Neural crest cell (in vitro differentiated cells): ENCODE measurements at regions not wholly inside any gene's neighbourhood (a gene's known extent, or its start where the extent isn't known, plus 50 kb on each side); places are given as distances from the start of the nearest gene placed in this dataset.
A peak's percentile ranks its signal among the peaks of the same experiment; 100 is the strongest.

Source experiments
- DNase-seq: peaks from one replicate; pipeline ENCODE4 v3.0.0; 2021; ENCODE audit warnings: low read depth, mixed read lengths, low spot score
- H3K27ac Mint-ChIP-seq: one replicate; pipeline ENCODE4 v1.8.0; 2021; ENCODE audit warnings: mild to moderate bottlenecking, mixed read lengths; ENCODE audit not compliant: unreplicated experiment
- H3K27me3 Mint-ChIP-seq: 2 replicates; pipeline ENCODE4 v1.8.0; 2021; ENCODE audit warnings: low read depth, mild to moderate bottlenecking, mixed read lengths
- H3K36me3 Mint-ChIP-seq: 2 replicates; pipeline ENCODE4 v1.8.0; 2021; ENCODE audit warnings: low read depth, mild to moderate bottlenecking, mixed read lengths
- H3K4me1 Mint-ChIP-seq: 2 replicates; pipeline ENCODE4 v1.8.0; 2021; ENCODE audit warnings: mixed read lengths
- H3K4me3 Mint-ChIP-seq: one replicate; pipeline ENCODE4 v1.8.0; 2021; ENCODE audit warnings: mild to moderate bottlenecking, mixed read lengths
- H3K9me3 Mint-ChIP-seq: 2 replicates; pipeline ENCODE4 v1.8.0; 2021; ENCODE audit warnings: mixed read lengths
- TF ChIP-seq, protein P1 (sequence below): fragments of 200-600 bp; sonication (generic); conservative IDR thresholded peaks from 2 replicates; pipeline ENCODE4 v1.5.0; 2021; ENCODE audit warnings: antibody characterized with exemption, mild to moderate bottlenecking

GRCh38 chrX:3550871-3551270 lies 162.6 kb downstream of the PRKX start:
- TF ChIP-seq, protein P1, sequence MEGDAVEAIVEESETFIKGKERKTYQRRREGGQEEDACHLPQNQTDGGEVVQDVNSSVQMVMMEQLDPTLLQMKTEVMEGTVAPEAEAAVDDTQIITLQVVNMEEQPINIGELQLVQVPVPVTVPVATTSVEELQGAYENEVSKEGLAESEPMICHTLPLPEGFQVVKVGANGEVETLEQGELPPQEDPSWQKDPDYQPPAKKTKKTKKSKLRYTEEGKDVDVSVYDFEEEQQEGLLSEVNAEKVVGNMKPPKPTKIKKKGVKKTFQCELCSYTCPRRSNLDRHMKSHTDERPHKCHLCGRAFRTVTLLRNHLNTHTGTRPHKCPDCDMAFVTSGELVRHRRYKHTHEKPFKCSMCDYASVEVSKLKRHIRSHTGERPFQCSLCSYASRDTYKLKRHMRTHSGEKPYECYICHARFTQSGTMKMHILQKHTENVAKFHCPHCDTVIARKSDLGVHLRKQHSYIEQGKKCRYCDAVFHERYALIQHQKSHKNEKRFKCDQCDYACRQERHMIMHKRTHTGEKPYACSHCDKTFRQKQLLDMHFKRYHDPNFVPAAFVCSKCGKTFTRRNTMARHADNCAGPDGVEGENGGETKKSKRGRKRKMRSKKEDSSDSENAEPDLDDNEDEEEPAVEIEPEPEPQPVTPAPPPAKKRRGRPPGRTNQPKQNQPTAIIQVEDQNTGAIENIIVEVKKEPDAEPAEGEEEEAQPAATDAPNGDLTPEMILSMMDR: no peak
- Mint-ChIP-seq H3K9me3 (no peaks in the 10 kb centered on the region), H3K27ac (no peak overlapping the region), H3K4me3 (no peak overlapping the region), H3K36me3 (no peaks in the 10 kb centered on the region), H3K4me1 (peaks cover 13% of the 10 kb centered on the region), H3K27me3 (peaks cover 3% of the 10 kb centered on the region)
- DNase-seq: no peak

DNA sequence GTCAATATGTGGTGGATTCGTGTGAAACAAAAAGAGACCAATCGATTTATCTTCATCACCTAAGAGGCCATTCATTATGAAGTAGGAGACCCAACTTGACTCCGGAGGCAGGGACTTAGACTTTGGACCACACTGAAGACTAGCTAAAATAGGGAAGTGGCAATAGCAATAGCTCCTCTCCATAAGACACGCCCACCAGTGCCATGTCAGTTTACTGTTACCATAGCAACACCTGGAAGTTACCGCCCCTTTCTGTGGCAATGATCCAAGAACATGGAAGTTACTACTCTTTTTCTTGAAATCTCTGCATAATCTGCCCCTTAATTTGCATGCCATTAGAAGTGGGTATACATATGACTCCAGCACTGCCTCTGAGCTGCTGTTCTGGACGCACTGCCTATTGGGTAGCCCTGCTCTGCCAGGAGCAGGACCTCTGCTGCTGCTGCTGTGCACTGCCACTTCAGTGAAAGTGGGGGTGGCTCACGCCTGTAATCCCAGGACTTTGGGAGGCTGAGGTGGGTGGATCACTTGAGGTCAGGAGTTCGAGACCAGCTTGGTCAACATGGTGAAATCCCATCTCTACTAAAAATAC lies 163.2 kb downstream of the PRKX start:
- DNase-seq: no peak
- Mint-ChIP-seq H3K27ac (no peak overlapping the region), H3K36me3 (no peaks in the 10 kb centered on the region), H3K4me1 (peaks cover 13% of the 10 kb centered on the region), H3K27me3 (peaks cover 3% of the 10 kb centered on the region), H3K4me3 (no peak overlapping the region), H3K9me3 (no peaks in the 10 kb centered on the region)
- TF ChIP-seq, protein P1: no peak

- H3K27me3 Mint-ChIP-seq: peaks cover 3% of the 10 kb centered on the region
These were observed 164.0 kb downstream of the PRKX start for GRCh38 chrX:3549411-3549911.

DNA sequence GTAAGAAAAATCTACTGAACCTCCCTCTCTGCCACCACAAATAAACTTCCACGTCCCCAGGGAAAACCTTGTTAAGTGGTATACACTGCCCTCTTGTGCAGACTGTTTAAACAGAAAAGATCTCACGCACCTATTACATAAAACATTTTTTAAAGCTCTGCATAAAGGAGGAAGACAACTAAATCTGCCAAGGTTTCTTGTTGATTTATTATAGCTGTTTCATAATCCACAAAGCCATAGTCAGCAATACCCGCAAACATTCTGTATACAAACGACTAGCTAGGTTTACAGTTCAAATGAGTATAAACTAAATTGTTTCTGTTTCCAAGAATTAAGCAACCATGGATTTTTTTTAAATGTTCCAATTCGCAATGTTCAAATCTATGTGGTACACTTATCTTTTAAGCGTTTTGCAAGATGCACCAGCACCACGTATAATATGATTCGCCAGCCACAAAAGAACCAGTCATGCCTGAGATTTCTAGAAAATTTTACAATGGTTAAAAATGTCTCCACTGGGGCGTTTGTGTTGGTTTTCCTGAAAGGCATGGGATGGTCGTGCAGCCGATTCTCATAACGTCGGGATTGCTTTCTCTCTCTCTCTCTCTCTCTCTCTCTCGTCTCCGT lies 164.6 kb downstream of the PRKX start:
- TF ChIP-seq, protein P1: peak; percentile 70
- H3K4me1 Mint-ChIP-seq: peaks cover 13% of the 10 kb centered on the region
- H3K36me3 Mint-ChIP-seq: no peaks in the 10 kb centered on the region
- peak overlapping the region; percentile 12 for H3K4me3 Mint-ChIP-seq
- H3K27me3 Mint-ChIP-seq: peaks cover 3% of the 10 kb centered on the region
- H3K9me3 Mint-ChIP-seq: no peaks in the 10 kb centered on the region
- no peak for DNase-seq
- peak overlapping the region; percentile 9 for H3K27ac Mint-ChIP-seq

More at GRCh38 chrX:3549411-3549911, 164.0 kb downstream of the PRKX start:
- H3K4me1 Mint-ChIP-seq: peaks cover 13% of the 10 kb centered on the region
- H3K27ac Mint-ChIP-seq: peak overlapping the region; percentile 9
- DNase-seq: peak; percentile 15
- peak overlapping the region; percentile 12 for H3K4me3 Mint-ChIP-seq
- no peaks in the 10 kb centered on the region for H3K36me3 Mint-ChIP-seq
- TF ChIP-seq, protein P1: no peak
- H3K9me3 Mint-ChIP-seq: no peaks in the 10 kb centered on the region

DNA sequence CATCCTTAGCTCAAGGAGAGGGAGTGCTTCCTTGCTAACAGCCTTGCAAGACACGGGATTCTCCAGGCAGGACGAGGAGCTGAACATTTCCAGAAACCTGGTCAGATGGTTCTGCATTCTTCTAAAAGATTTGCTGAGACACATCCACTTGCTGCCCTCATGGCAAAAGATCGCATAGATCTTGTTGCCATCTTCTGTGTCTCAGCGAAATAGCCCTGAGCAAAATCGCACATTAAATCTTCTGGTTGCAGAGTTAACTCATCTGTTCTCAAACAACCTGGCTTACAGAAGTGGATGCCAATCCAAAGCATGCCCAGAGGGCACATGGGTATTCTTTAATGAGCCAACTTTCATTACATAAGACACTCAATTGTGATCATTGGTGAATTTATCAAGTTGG lies 167.5 kb downstream of the PRKX start:
- TF ChIP-seq, protein P1: no peak
- Mint-ChIP-seq H3K4me3 (no peak overlapping the region), H3K4me1 (peaks cover 11% of the 10 kb centered on the region), H3K36me3 (no peaks in the 10 kb centered on the region), H3K9me3 (peaks cover 8% of the 10 kb centered on the region), H3K27ac (no peak overlapping the region), H3K27me3 (peaks cover 3% of the 10 kb centered on the region)
- no peak for DNase-seq
